ENCODE measurements at regions not wholly inside any gene's neighbourhood (a gene's known extent, or its start where the extent isn't known, plus 50 kb on each side); places are given as distances from the start of the nearest gene placed in this dataset.

DNA sequence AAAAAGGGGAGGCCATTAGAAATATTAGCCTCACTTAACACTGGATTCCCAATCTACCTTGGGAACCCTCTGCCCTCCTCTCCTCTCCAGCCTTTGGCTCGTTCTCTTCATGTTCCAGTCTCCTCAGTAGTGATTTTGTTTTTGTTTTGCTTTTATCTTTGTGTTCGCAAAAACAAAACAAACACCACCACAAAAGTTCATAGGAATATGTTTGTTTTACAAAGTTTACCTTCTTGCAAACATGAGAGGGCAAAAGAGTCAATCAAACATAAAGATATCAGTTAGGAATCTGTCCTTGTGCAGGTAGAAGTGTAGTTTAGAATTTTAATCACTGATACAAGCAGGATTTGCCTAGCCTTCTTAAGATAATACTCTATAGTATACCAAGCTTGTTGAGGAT, 179.7 kb upstream of the GUCY1A2 start:
- intact Hi-C loops (cut with DNase I): no loop called here
- WGBS, 2 donors: 49 to 64% methylated on average over 2 of the region's 2 CpGs
- no peak overlapping the region for H3K27ac ChIP-seq
- TF ChIP-seq POLR2AphosphoS5 (IDR thresholded peaks at IDR 0.05) (no peak), POLR2A (IDR thresholded peaks at IDR 0.05) (no peak), EP300 (IDR thresholded peaks at IDR 0.05) (no peak)
- TF ChIP-seq, protein P1, sequence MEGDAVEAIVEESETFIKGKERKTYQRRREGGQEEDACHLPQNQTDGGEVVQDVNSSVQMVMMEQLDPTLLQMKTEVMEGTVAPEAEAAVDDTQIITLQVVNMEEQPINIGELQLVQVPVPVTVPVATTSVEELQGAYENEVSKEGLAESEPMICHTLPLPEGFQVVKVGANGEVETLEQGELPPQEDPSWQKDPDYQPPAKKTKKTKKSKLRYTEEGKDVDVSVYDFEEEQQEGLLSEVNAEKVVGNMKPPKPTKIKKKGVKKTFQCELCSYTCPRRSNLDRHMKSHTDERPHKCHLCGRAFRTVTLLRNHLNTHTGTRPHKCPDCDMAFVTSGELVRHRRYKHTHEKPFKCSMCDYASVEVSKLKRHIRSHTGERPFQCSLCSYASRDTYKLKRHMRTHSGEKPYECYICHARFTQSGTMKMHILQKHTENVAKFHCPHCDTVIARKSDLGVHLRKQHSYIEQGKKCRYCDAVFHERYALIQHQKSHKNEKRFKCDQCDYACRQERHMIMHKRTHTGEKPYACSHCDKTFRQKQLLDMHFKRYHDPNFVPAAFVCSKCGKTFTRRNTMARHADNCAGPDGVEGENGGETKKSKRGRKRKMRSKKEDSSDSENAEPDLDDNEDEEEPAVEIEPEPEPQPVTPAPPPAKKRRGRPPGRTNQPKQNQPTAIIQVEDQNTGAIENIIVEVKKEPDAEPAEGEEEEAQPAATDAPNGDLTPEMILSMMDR (IDR thresholded peaks at IDR 0.05): no peak
- no peak overlapping the region for H3K4me3 ChIP-seq
- H3K36me3 ChIP-seq: no peaks in the 10 kb centered on the region
- DNase-seq: no peak
- H3K9me3 ChIP-seq: peaks cover 0 to 7% (median 0%) of the 10 kb centered on the region in 4 donors
- H3K4me1 ChIP-seq: no peaks in the 10 kb centered on the region
- no peaks in the 10 kb centered on the region for H3K27me3 ChIP-seq

DNA sequence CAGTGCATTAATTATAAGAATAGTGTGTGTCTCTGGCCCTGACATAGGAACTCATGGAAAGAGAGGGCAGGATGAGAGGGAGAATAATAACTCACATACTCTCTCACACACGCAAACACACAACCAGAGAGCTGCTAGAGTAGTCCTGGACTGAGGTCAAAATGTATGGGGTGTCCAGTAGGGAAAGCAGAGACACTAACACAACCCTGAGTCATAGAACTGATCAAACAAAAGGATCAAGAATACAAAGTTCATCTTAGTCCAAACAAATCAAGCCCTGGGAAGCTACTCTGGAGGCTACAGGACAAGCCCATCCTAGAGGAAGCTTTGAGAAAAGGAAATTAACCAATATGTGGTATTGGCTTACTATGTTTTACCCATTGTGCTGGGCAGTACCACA, 178.5 kb upstream of the GUCY1A2 start:
- Histone ChIP-seq H3K27ac (no peak overlapping the region), H3K4me3 (no peak overlapping the region), H3K4me1 (no peaks in the 10 kb centered on the region), H3K9me3 (peaks cover 0 to 7% (median 0%) of the 10 kb centered on the region in 4 donors), H3K36me3 (no peaks in the 10 kb centered on the region), H3K27me3 (no peaks in the 10 kb centered on the region)
- intact Hi-C loops (cut with DNase I): no loop called here
- no peak for TF ChIP-seq EP300 (IDR thresholded peaks at IDR 0.05)
- TF ChIP-seq POLR2A (IDR thresholded peaks at IDR 0.05): no peak
- no peak for TF ChIP-seq POLR2AphosphoS5 (IDR thresholded peaks at IDR 0.05)
- TF ChIP-seq, protein P1 (IDR thresholded peaks at IDR 0.05): no peak
- 61 to 80% methylated on average over 1 of the region's 1 CpG for WGBS, 2 donors
- no peak for DNase-seq

DNA sequence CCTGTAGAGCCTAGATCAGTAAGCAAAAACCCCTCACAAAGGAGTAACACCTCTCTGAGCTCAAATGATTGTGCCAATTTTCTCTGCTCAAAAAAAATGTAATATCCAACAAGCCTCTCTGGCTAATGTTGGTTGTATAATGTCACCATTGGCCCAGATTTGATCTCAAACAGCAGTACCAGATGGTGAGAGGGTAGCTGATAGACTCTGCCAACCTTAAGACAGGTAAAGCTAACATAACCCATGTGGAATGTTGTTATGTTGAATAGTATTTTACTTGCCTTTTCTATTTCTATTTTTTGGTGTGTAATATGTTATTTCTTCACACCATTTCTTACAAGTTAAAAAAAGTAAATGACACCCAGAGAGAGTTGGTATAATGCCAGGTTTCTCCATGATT, 166.7 kb upstream of the GUCY1A2 start:
- Histone ChIP-seq H3K27ac (no peak overlapping the region), H3K9me3 (no peaks in the 10 kb centered on the region), H3K4me3 (no peak overlapping the region), H3K4me1 (no peaks in the 10 kb centered on the region), H3K27me3 (no peaks in the 10 kb centered on the region), H3K36me3 (no peaks in the 10 kb centered on the region)
- DNase-seq: no peak
- no peak for TF ChIP-seq POLR2AphosphoS5 (IDR thresholded peaks at IDR 0.05)
- no peak for TF ChIP-seq POLR2A (IDR thresholded peaks at IDR 0.05)
- TF ChIP-seq, protein P1 (IDR thresholded peaks at IDR 0.05): no peak
- TF ChIP-seq EP300 (IDR thresholded peaks at IDR 0.05): no peak
- intact Hi-C loops (cut with DNase I): no loop called here

DNA sequence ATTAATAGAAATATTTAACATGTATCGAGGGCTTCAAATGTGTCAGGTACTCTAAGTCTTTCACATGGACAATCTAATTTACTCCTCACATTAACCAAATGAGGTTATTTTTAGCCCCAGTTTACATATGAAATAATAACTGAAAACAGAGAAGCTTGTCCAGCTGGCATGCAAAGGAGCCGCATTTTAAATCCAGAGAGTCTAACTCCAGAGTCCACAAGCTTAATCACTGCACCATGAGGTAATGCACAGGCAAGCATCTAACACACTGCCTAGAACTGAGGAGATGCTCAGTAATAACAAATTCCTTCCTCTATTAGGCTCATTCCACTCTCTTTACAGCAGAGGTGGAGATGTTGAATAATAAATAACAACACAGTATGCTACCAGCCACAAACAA, 165.7 kb upstream of the GUCY1A2 start:
- Histone ChIP-seq H3K4me1 (no peaks in the 10 kb centered on the region), H3K27me3 (no peaks in the 10 kb centered on the region), H3K9me3 (no peaks in the 10 kb centered on the region), H3K36me3 (no peaks in the 10 kb centered on the region), H3K27ac (no peak overlapping the region), H3K4me3 (no peak overlapping the region)
- no peak for DNase-seq
- intact Hi-C loops (cut with DNase I): no loop called here
- WGBS, 2 donors: 81 to 87% methylated on average over 2 of the region's 2 CpGs
- TF ChIP-seq EP300 (IDR thresholded peaks at IDR 0.05): no peak
- no peak for TF ChIP-seq POLR2AphosphoS5 (IDR thresholded peaks at IDR 0.05)
- TF ChIP-seq, protein P1 (IDR thresholded peaks at IDR 0.05): no peak
- no peak for TF ChIP-seq POLR2A (IDR thresholded peaks at IDR 0.05)

GRCh38 chr11:107182978-107183377, 164.7 kb upstream of the GUCY1A2 start:
- Histone ChIP-seq H3K27me3 (no peaks in the 10 kb centered on the region), H3K4me3 (no peak overlapping the region), H3K27ac (no peak overlapping the region), H3K36me3 (no peaks in the 10 kb centered on the region), H3K9me3 (no peaks in the 10 kb centered on the region), H3K4me1 (no peaks in the 10 kb centered on the region)
- DNase-seq: no peak
- TF ChIP-seq POLR2A (IDR thresholded peaks at IDR 0.05): no peak
- TF ChIP-seq POLR2AphosphoS5 (IDR thresholded peaks at IDR 0.05): no peak
- TF ChIP-seq, protein P1 (IDR thresholded peaks at IDR 0.05): no peak
- TF ChIP-seq EP300 (IDR thresholded peaks at IDR 0.05): no peak
- intact Hi-C loops (cut with DNase I): no loop called here
